Panc1 (cell line): ENCODE measurements at regions not wholly inside any gene's neighbourhood (a gene's known extent, or its start where the extent isn't known, plus 50 kb on each side); places are given as distances from the start of the nearest gene placed in this dataset.

Experiments
- CTCF ChIP-seq: fragments of 450-650 bp; IDR thresholded peaks from 2 replicates; pipeline ENCODE4 v1.5.1; 2017; ENCODE audit warnings: mild to moderate bottlenecking
- POLR2AphosphoS5 ChIP-seq: IDR thresholded peaks from 2 replicates; pipeline ENCODE4 v1.6.1; 2012; ENCODE audit warnings: mild to moderate bottlenecking, low read depth, low read length, moderate library complexity
- REST ChIP-seq, 2 experiments: IDR thresholded peaks; 2 replicates each; pipeline ENCODE4 v1.6.1; 2011 to 2012; ENCODE audit warnings: low read depth in 2 of 2, control low read depth in 1 of 2, low read length in 1 of 2, mild to moderate bottlenecking in 1 of 2, moderate library complexity in 1 of 2; ENCODE audit not compliant: insufficient read depth in 1 of 2
- SIN3A ChIP-seq: IDR thresholded peaks from 2 replicates; pipeline ENCODE4 v1.6.1; 2012; ENCODE audit warnings: low read depth, mild to moderate bottlenecking, low read length, moderate library complexity, borderline replicate concordance; ENCODE audit not compliant: insufficient read depth
- TCF7L2 ChIP-seq: IDR thresholded peaks from 2 replicates; pipeline ENCODE4 v1.6.1; 2011; ENCODE audit warnings: mild to moderate bottlenecking, low read depth, low read length, inconsistent platforms

- TF ChIP-seq CTCF (no peak), SIN3A (no peak), POLR2AphosphoS5 (no peak), REST (IDR thresholded peaks at IDR 0.05; ENCODE audit: insufficient read depth in 1 of 2, low read depth in 2 of 2, low read length in 1 of 2) (no peak), TCF7L2 (no peak)
Observed at GRCh38 chr12:131443019-131444000, 267.6 kb upstream of the SFSWAP start.
